ENCODE measurements at regions not wholly inside any gene's neighbourhood (a gene's known extent, or its start where the extent isn't known, plus 50 kb on each side); places are given as distances from the start of the nearest gene placed in this dataset.
A peak's percentile ranks its signal among the peaks of the same experiment; 100 is the strongest.

DNA sequence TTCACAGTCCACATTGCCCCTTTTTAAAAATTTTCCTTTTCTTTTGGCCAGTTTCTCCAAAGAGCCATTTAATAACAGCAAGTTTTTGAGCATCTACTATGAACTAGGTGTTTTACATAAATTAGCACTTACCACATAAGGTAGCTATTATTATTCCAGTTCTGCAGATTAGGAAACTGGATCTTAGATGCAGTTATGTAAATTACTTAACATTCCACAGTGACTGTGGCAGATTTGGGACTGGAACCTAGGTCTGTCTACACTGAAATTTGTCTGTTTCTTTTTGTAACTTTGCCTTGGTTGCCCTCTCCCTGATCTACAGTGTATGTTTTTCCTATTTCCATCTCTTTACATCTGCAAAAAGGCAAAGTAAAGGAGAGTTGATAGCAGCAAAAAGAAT, 164.8 kb upstream of the ATP1B1 start:
- Mint-ChIP-seq H3K36me3 (peaks cover 4% of the 10 kb centered on the region), H3K9me3 (peaks cover 0 to 3% (median 0%) of the 10 kb centered on the region in 7 donors), H3K27me3 (peaks cover 25% of the 10 kb centered on the region), H3K27ac (no peak overlapping the region), H3K4me1 (no peaks in the 10 kb centered on the region), H3K4me3 (no peak overlapping the region)
- ATAC-seq (ENCODE audit: low read depth in 2 of 2) (no peak), DNase-seq (no peak)
- Histone ChIP-seq H3K36me3 (ENCODE audit: control insufficient read depth, insufficient read depth, low read length) (no peaks in the 10 kb centered on the region), H3K4me1 (ENCODE audit: control insufficient read depth, insufficient read depth, low read length, poor library complexity, severe bottlenecking) (no peaks in the 10 kb centered on the region), H3K9me3 (ENCODE audit: control insufficient read depth in 2 of 2, low read length in 2 of 2) (no peaks in the 10 kb centered on the region), H3K4me3 (ENCODE audit: low read depth, low read length) (no peak overlapping the region), H3K27me3 (ENCODE audit: control insufficient read depth, insufficient read depth, low read length) (peaks cover 5% of the 10 kb centered on the region), H3K27ac (ENCODE audit: insufficient read depth, low read length, poor library complexity, severe bottlenecking) (no peak overlapping the region)

DNA sequence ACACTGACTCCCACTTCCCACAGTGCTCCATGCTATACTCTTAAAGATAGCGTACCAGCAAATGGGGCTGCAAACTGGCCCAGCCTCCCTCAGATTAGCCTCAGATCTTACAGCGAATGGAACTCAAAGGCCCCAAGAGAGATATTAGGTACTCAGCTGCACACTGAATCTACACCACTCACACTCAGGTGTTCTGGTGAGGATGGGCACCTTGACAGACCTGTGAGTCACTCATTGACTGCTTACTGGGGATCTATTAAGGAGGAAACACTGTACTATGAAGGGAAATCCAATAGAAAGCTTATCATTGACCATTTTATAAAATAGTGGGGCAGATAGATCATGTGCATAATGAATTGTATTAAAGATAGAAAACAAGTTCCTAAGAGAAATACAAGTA, 164.3 kb upstream of the ATP1B1 start:
- no peak for DNase-seq
- H3K9me3 ChIP-seq (ENCODE audit: control insufficient read depth in 2 of 2, low read length in 2 of 2): no peaks in the 10 kb centered on the region
- H3K27me3 ChIP-seq (ENCODE audit: control insufficient read depth, insufficient read depth, low read length): peaks cover 5% of the 10 kb centered on the region
- H3K4me3 ChIP-seq (ENCODE audit: low read depth, low read length): no peak overlapping the region
- H3K4me1 ChIP-seq (ENCODE audit: control insufficient read depth, insufficient read depth, low read length, poor library complexity, severe bottlenecking): no peaks in the 10 kb centered on the region
- peaks cover 0 to 2% (median 0%) of the 10 kb centered on the region in 7 donors for H3K9me3 Mint-ChIP-seq
- no peak overlapping the region for H3K27ac Mint-ChIP-seq
- ATAC-seq (ENCODE audit: low read depth in 2 of 2): no peak
- H3K4me1 Mint-ChIP-seq: no peaks in the 10 kb centered on the region
- peaks cover 25% of the 10 kb centered on the region for H3K27me3 Mint-ChIP-seq
- no peaks in the 10 kb centered on the region for H3K36me3 ChIP-seq (ENCODE audit: control insufficient read depth, insufficient read depth, low read length)
- H3K36me3 Mint-ChIP-seq: peaks cover 4% of the 10 kb centered on the region
- H3K4me3 Mint-ChIP-seq: no peak overlapping the region
- no peak overlapping the region for H3K27ac ChIP-seq (ENCODE audit: insufficient read depth, low read length, poor library complexity, severe bottlenecking)

DNA sequence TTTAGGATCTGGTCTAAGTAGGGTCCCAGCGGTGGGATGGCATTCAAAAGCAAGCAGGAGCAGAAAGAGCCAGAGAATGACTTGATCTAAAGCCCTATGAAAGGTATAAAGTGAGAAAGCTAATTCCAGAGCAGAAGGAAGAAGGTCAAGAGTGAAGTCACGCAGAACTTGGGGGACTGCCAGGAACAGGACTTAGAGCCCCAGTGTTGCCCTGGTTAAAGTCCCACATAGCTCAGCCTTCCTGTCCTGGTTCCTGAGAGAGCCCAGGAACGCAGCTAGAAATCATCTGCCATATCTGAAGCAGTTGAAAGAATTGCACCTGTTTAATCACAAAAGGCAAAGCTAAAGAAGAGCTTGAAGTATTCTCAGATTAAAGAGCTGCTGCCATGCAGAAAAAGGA, 160.6 kb upstream of the ATP1B1 start:
- H3K4me1 Mint-ChIP-seq: no peaks in the 10 kb centered on the region
- ATAC-seq (ENCODE audit: low read depth in 2 of 2) (no peak), DNase-seq (no peak)
- Histone ChIP-seq H3K27ac (ENCODE audit: insufficient read depth, low read length, poor library complexity, severe bottlenecking) (no peak overlapping the region), H3K4me3 (ENCODE audit: low read depth, low read length) (no peak overlapping the region), H3K27me3 (ENCODE audit: control insufficient read depth, insufficient read depth, low read length) (peaks cover 5% of the 10 kb centered on the region), H3K4me1 (ENCODE audit: control insufficient read depth, insufficient read depth, low read length, poor library complexity, severe bottlenecking) (no peaks in the 10 kb centered on the region), H3K36me3 (ENCODE audit: control insufficient read depth, insufficient read depth, low read length) (no peaks in the 10 kb centered on the region), H3K9me3 (ENCODE audit: control insufficient read depth in 2 of 2, low read length in 2 of 2) (no peaks in the 10 kb centered on the region)
- no peaks in the 10 kb centered on the region for H3K9me3 Mint-ChIP-seq
- peaks cover 19% of the 10 kb centered on the region for H3K27me3 Mint-ChIP-seq
- H3K27ac Mint-ChIP-seq: no peak overlapping the region
- peaks cover 1% of the 10 kb centered on the region for H3K36me3 Mint-ChIP-seq
- H3K4me3 Mint-ChIP-seq: no peak overlapping the region

DNA sequence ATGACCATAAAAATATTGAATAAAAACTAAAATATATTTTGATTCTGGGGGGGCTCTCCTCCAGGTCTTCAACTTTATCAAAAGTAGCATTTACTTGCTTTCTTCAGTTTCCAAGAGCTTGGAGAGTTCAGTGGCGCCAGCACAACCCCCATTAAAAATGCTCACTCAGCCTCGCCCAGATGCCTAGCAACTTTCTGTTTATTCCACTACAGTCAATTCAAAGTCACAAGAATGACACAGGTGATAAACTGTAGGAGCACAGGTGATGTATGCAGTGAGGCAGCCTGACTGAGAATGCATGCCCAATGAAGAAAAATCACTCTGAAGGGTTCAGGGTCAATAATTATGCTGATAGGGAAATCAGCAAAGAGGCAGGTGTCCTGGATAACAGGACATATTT, 159.4 kb upstream of the ATP1B1 start:
- Mint-ChIP-seq H3K36me3 (no peaks in the 10 kb centered on the region), H3K27me3 (peaks cover 18% of the 10 kb centered on the region), H3K9me3 (no peaks in the 10 kb centered on the region), H3K27ac (no peak overlapping the region), H3K4me1 (no peaks in the 10 kb centered on the region), H3K4me3 (no peak overlapping the region)
- H3K36me3 ChIP-seq (ENCODE audit: control insufficient read depth, insufficient read depth, low read length): no peaks in the 10 kb centered on the region
- H3K27ac ChIP-seq (ENCODE audit: insufficient read depth, low read length, poor library complexity, severe bottlenecking): no peak overlapping the region
- H3K4me1 ChIP-seq (ENCODE audit: control insufficient read depth, insufficient read depth, low read length, poor library complexity, severe bottlenecking): no peaks in the 10 kb centered on the region
- peaks cover 1% of the 10 kb centered on the region for H3K27me3 ChIP-seq (ENCODE audit: control insufficient read depth, insufficient read depth, low read length)
- ATAC-seq (ENCODE audit: low read depth in 2 of 2) (no peak), DNase-seq (no peak)
- no peak overlapping the region for H3K4me3 ChIP-seq (ENCODE audit: low read depth, low read length)
- H3K9me3 ChIP-seq (ENCODE audit: control insufficient read depth in 2 of 2, low read length in 2 of 2): no peaks in the 10 kb centered on the region

DNA sequence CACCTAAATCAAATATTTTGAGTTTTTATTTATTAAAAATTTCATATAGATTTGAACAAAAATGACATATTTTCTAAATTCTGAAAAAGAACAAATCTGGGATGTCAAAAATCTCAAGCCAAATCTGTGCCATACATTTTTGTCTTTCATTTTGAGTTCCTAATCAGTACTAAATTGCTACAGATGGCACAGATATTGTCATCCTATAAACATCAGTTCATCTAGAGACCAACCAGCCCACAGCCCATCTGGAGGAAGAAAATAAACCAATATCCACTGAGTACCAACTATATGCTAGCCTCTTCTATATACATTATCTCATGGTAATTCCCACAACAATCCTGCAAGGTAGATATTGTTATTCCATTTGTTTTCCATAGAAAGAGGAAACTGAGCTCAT, 156.8 kb upstream of the ATP1B1 start:
- no peaks in the 10 kb centered on the region for H3K4me1 ChIP-seq (ENCODE audit: control insufficient read depth, insufficient read depth, low read length, poor library complexity, severe bottlenecking)
- H3K4me1 Mint-ChIP-seq: no peaks in the 10 kb centered on the region
- no peak overlapping the region for H3K4me3 Mint-ChIP-seq
- no peaks in the 10 kb centered on the region for H3K36me3 ChIP-seq (ENCODE audit: control insufficient read depth, insufficient read depth, low read length)
- H3K9me3 ChIP-seq (ENCODE audit: control insufficient read depth in 2 of 2, low read length in 2 of 2): no peaks in the 10 kb centered on the region
- no peak overlapping the region for H3K27ac ChIP-seq (ENCODE audit: insufficient read depth, low read length, poor library complexity, severe bottlenecking)
- DNase-seq (no peak), ATAC-seq (ENCODE audit: low read depth in 2 of 2) (no peak)
- H3K27me3 ChIP-seq (ENCODE audit: control insufficient read depth, insufficient read depth, low read length): no peaks in the 10 kb centered on the region
- no peaks in the 10 kb centered on the region for H3K36me3 Mint-ChIP-seq
- H3K27me3 Mint-ChIP-seq: peaks cover 9% of the 10 kb centered on the region
- H3K9me3 Mint-ChIP-seq: peaks cover 0 to 3% (median 0%) of the 10 kb centered on the region in 7 donors
- no peak overlapping the region for H3K4me3 ChIP-seq (ENCODE audit: low read depth, low read length)
- no peak overlapping the region for H3K27ac Mint-ChIP-seq

DNA sequence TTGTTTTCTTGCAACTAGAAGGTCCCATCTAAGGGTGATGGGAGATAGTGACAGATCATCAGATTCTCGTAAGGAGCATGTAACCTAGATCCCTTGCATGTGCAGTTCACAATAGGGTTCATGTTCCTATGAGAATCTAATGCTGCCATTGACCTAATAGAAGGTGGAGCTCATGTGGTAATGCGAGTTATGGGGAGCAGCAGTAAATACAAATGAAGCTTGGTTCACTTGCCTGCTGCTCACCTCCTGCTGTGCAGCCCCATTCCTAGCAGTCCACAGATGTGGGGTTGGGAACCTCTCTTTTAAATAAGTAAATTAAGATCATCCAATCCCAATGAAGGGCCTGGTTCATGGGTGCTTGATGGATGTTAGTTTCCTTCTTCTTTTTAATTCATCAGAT, 148.7 kb upstream of the ATP1B1 start:
- H3K36me3 Mint-ChIP-seq: no peaks in the 10 kb centered on the region
- H3K4me3 Mint-ChIP-seq: peak overlapping the region in 1 of 4 donors; percentile 70
- Histone ChIP-seq H3K4me3 (ENCODE audit: low read depth, low read length) (no peak overlapping the region), H3K27me3 (ENCODE audit: control insufficient read depth, insufficient read depth, low read length) (peaks cover 4% of the 10 kb centered on the region), H3K9me3 (ENCODE audit: control insufficient read depth in 2 of 2, low read length in 2 of 2) (no peaks in the 10 kb centered on the region), H3K4me1 (ENCODE audit: control insufficient read depth, insufficient read depth, low read length, poor library complexity, severe bottlenecking) (no peaks in the 10 kb centered on the region), H3K36me3 (ENCODE audit: control insufficient read depth, insufficient read depth, low read length) (no peaks in the 10 kb centered on the region), H3K27ac (ENCODE audit: insufficient read depth, low read length, poor library complexity, severe bottlenecking) (no peak overlapping the region)
- DNase-seq: no peak
- no peak for ATAC-seq (ENCODE audit: low read depth in 2 of 2)
- H3K27ac Mint-ChIP-seq: no peak overlapping the region
- H3K9me3 Mint-ChIP-seq: peaks cover 0 to 3% (median 0%) of the 10 kb centered on the region in 7 donors
- peaks cover 18% of the 10 kb centered on the region for H3K27me3 Mint-ChIP-seq
- no peaks in the 10 kb centered on the region for H3K4me1 Mint-ChIP-seq

DNA sequence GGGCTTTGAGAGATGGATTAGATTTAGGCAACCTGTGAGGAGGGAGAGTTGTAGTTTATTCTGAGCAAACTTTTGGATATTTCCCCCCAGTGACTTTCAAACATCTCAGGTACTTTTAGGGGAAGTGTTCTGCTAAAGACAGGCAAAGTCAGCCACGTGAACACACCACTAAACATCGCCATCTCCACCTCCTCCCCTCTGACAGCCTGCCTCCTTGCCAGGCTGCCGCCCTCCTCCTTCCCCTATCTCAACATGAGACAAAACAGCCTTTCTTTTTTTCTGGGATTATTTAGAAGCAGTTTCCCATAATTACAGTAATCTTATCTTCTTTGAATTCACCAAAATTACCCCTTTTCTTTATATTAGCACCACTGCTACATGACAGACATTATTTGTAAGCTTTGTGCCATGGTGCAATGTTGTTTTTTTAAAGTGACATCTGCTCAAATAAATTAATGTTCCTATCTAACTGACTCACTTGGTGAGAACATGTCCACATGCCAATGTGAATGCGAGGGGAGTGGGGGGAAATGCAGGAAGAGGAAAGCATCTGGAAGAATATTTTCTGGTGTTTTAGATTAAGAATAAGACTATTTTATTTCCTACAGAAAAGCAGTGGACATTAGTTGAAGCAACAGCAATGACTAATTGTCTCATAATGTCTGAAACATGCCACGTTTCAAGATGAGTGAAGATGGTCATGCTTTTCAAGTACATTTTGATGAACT, 147.8 kb upstream of the ATP1B1 start:
- peaks cover 0 to 3% (median 0%) of the 10 kb centered on the region in 7 donors for H3K9me3 Mint-ChIP-seq
- peaks cover 4% of the 10 kb centered on the region for H3K27me3 ChIP-seq (ENCODE audit: control insufficient read depth, insufficient read depth, low read length)
- H3K9me3 ChIP-seq (ENCODE audit: control insufficient read depth in 2 of 2, low read length in 2 of 2): no peaks in the 10 kb centered on the region
- peaks cover 18% of the 10 kb centered on the region for H3K27me3 Mint-ChIP-seq
- H3K4me1 Mint-ChIP-seq: no peaks in the 10 kb centered on the region
- H3K36me3 ChIP-seq (ENCODE audit: control insufficient read depth, insufficient read depth, low read length): no peaks in the 10 kb centered on the region
- H3K27ac ChIP-seq (ENCODE audit: insufficient read depth, low read length, poor library complexity, severe bottlenecking): no peak overlapping the region
- H3K36me3 Mint-ChIP-seq: no peaks in the 10 kb centered on the region
- DNase-seq (no peak), ATAC-seq (ENCODE audit: low read depth in 2 of 2) (no peak)
- no peak overlapping the region for H3K4me3 ChIP-seq (ENCODE audit: low read depth, low read length)
- H3K4me1 ChIP-seq (ENCODE audit: control insufficient read depth, insufficient read depth, low read length, poor library complexity, severe bottlenecking): no peaks in the 10 kb centered on the region
- no peak overlapping the region for H3K27ac Mint-ChIP-seq
- H3K4me3 Mint-ChIP-seq: no peak overlapping the region

DNA sequence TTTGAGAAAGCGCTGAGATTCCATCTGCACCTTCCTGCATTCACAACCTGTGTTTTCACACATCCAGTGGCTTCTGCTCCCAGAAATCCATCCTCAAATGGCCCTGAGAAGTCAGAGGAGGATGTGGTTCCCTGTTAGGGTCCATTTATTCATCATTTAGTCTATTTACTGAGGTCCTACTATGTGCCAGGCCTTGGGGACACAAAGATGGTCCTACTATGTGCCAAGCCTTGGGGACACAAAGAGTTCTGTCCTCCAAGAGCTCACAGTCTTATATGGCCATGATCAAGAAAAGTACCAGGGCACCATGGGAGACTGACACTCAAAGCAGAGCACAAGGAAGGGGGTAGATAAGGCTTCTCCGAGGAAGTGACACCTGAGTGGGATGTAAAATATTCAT, 147.1 kb upstream of the ATP1B1 start:
- H3K27me3 Mint-ChIP-seq: peaks cover 18% of the 10 kb centered on the region
- Histone ChIP-seq H3K27me3 (ENCODE audit: control insufficient read depth, insufficient read depth, low read length) (peaks cover 4% of the 10 kb centered on the region), H3K36me3 (ENCODE audit: control insufficient read depth, insufficient read depth, low read length) (no peaks in the 10 kb centered on the region), H3K4me3 (ENCODE audit: low read depth, low read length) (no peak overlapping the region), H3K27ac (ENCODE audit: insufficient read depth, low read length, poor library complexity, severe bottlenecking) (no peak overlapping the region), H3K9me3 (ENCODE audit: control insufficient read depth in 2 of 2, low read length in 2 of 2) (no peaks in the 10 kb centered on the region), H3K4me1 (ENCODE audit: control insufficient read depth, insufficient read depth, low read length, poor library complexity, severe bottlenecking) (no peaks in the 10 kb centered on the region)
- DNase-seq: no peak
- peaks cover 0 to 3% (median 0%) of the 10 kb centered on the region in 7 donors for H3K9me3 Mint-ChIP-seq
- no peak for ATAC-seq (ENCODE audit: low read depth in 2 of 2)
- no peak overlapping the region for H3K27ac Mint-ChIP-seq
- H3K4me3 Mint-ChIP-seq: no peak overlapping the region
- no peaks in the 10 kb centered on the region for H3K4me1 Mint-ChIP-seq
- no peaks in the 10 kb centered on the region for H3K36me3 Mint-ChIP-seq
